ENCODE measurements at regions not wholly inside any gene's neighbourhood (a gene's known extent, or its start where the extent isn't known, plus 50 kb on each side); places are given as distances from the start of the nearest gene placed in this dataset.

DNA sequence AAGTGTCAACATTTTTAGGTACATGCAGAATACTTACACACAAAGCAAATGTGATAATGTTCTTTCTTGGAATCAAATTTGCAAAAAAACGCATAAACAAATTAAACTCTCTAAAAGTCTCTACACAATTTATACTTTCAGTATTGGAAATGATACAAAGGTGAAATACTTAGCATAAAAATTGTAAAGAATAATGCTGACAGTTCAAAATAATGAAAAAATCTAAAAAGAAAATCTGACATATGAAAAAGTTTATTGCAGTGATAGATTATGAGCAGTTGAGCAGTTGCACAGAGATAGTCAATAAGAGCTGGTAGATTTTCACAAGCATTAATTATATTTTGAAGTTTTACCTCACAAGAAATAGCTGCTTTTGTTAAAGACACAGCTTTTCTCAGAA, 1176.4 kb upstream of the EYS start:
- TF ChIP-seq, protein P1, sequence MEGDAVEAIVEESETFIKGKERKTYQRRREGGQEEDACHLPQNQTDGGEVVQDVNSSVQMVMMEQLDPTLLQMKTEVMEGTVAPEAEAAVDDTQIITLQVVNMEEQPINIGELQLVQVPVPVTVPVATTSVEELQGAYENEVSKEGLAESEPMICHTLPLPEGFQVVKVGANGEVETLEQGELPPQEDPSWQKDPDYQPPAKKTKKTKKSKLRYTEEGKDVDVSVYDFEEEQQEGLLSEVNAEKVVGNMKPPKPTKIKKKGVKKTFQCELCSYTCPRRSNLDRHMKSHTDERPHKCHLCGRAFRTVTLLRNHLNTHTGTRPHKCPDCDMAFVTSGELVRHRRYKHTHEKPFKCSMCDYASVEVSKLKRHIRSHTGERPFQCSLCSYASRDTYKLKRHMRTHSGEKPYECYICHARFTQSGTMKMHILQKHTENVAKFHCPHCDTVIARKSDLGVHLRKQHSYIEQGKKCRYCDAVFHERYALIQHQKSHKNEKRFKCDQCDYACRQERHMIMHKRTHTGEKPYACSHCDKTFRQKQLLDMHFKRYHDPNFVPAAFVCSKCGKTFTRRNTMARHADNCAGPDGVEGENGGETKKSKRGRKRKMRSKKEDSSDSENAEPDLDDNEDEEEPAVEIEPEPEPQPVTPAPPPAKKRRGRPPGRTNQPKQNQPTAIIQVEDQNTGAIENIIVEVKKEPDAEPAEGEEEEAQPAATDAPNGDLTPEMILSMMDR (IDR thresholded peaks at IDR 0.05; ENCODE audit: low read length) = no peak
- TF ChIP-seq EZH2phosphoT487 (IDR thresholded peaks at IDR 0.05; ENCODE audit: low read length) (no peak), EZH2 (optimal IDR thresholded peaks at IDR 0.05; ENCODE audit: low read depth, low read length) (no peak)
